ENCODE measurements at regions not wholly inside any gene's neighbourhood (a gene's known extent, or its start where the extent isn't known, plus 50 kb on each side); places are given as distances from the start of the nearest gene placed in this dataset.
"Not testable (repeated sequence)": the region's sequence is repeated elsewhere in the genome, so short reads cannot be mapped to it uniquely, and the experiment has no call there.

GRCh38 chr17:30719131-30719973 lies 105.1 kb downstream of the CRLF3 start (continued):
- peak; percentile 36 for TF ChIP-seq REST (IDR thresholded peaks at IDR 0.05; ENCODE audit: borderline replicate concordance)
- not testable (repeated sequence) for TF ChIP-seq REST (CRISPR knock-in tag; IDR thresholded peaks at IDR 0.05; ENCODE audit: low read depth)
- peak; percentile 21 for TF ChIP-seq CTCFL (IDR thresholded peaks at IDR 0.05; ENCODE audit: borderline replicate concordance, insufficient read depth, low read depth, low read length, poor library complexity, severe bottlenecking)
- TF ChIP-seq MLLT1 (IDR thresholded peaks at IDR 0.05), result 0 out of 4 replicates have a peak, but pooled peaks of 1 of the 2 experiments have one; percentile 45

GRCh38 chr17:30718691-30719090 lies 105.8 kb downstream of the CRLF3 start:
- DNase-seq (ENCODE audit: extremely low read depth in 1 of 4, low spot score in 3 of 4); BruUV-seq (replicated peaks); H3K4me3 ChIP-seq; H3K4me2 ChIP-seq (ENCODE audit: insufficient read depth, low read length); H3K9me1 ChIP-seq (ENCODE audit: control insufficient read depth, insufficient read depth, low read length); POLR2A ChIA-PET; H2AFZ ChIP-seq (ENCODE audit: low read depth, low read length); FAIRE-seq; H3K36me3 ChIP-seq (ENCODE audit: control insufficient read depth, insufficient read depth, low read length); H3K9ac ChIP-seq (ENCODE audit: insufficient read depth in 1 of 2, low read depth in 2 of 2, low read length in 2 of 2); H3K9me3 ChIP-seq (replicated peaks; ENCODE audit: control insufficient read depth, insufficient read depth, low read depth, low read length); H3K27me3 ChIP-seq (ENCODE audit: control insufficient read depth in 2 of 2, insufficient read depth in 2 of 2, low read length in 2 of 2); CTCF ChIA-PET (ENCODE audit: low intra/inter-chr PET ratio); ATAC-seq; H3K27ac ChIP-seq (ENCODE audit: extremely low read depth, low read depth, low read length): not testable (repeated sequence)
- peaks cover 57% of the 10 kb centered on the region for H3K79me2 ChIP-seq (ENCODE audit: control insufficient read depth, insufficient read depth, low read length)
- 84% methylated on average over 8 of the region's 8 CpGs for WGBS (ENCODE audit: insufficient coverage, low coverage, missing lambda C conversion rate)
- H3K4me1 ChIP-seq (replicated peaks in 1 of 2; ENCODE audit: control insufficient read depth in 2 of 2, insufficient read depth in 2 of 2, low read length in 2 of 2), result peaks cover 0 to 18% of the 10 kb centered on the region in 2 experiments; a peak in 3 of 5 replicates
- H4K20me1 ChIP-seq (replicated peaks; ENCODE audit: control insufficient read depth, insufficient read depth, low read length), result peaks cover 20% of the 10 kb centered on the region
- intact Hi-C loops (cut with micrococcal nuclease) (loop anchor here (5.0 to 10.0 kb wide), 2 partner anchors 154 to 376 kb away; no protein-coding TSS in a partner anchor), in situ Hi-C loops (cut with MboI) (loop anchor here (10.0 to 25.0 kb wide), 2 partner anchors 381 to 614 kb away; partner anchors contain the start of gene TMIGD1)
